ENCODE measurements at regions not wholly inside any gene's neighbourhood (a gene's known extent, or its start where the extent isn't known, plus 50 kb on each side); places are given as distances from the start of the nearest gene placed in this dataset.
"Not testable (repeated sequence)": the region's sequence is repeated elsewhere in the genome, so short reads cannot be mapped to it uniquely, and the experiment has no call there.

DNA sequence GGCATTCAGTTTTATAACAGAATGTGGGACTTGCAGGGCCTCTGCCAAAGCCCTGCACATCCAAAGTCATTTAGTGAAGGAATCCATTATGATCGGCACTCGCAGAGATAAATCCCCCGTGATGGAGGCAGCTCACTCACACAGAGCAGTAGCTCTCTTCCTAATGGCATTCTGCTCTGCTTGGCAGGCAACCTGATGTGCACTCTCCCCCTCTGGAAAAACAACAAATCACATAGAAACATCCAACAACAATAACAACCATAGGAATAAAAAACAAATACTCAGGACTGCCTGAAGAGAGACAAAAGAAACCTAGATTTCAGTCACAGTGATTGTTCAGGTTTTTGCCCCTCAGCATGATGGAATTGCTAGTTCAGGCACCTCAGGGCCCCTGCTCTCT, 59.7 kb downstream of the NAA11 start:
- no peak for DNase-seq

GRCh38 chr4:79259242-79259641, 66.6 kb downstream of the NAA11 start:
- DNase-seq = no peak

DNA sequence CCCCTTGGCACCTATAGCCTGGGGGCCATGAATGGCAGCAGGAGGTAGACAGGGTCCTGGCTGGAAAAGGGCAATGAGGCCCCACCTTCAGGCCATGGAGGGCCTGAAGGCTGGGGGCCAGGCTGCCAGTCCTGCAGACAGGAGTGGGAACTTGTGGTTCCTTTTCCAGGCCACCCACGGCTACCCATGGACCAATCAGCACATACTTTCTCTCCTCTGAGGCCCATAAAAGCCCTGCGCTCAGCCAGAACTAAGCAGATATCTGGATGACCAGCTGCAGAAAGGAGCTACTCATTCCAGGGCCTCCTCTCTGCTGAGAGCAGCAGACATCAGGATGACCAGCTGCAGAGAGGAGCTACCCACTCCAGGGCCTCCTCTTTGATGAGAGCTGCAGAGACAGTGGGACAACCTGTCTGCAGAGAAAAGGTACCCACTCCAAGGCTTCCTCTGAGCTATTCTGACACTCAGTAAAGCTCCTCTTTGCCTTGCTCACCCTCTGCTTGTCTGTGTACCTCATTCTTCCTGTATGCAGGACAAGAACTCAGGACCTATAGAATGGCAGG, 67.2 kb downstream of the NAA11 start:
- no peak for DNase-seq

- no peak for DNase-seq
Measured at GRCh38 chr4:79257953-79258613, 67.8 kb downstream of the NAA11 start.

DNA sequence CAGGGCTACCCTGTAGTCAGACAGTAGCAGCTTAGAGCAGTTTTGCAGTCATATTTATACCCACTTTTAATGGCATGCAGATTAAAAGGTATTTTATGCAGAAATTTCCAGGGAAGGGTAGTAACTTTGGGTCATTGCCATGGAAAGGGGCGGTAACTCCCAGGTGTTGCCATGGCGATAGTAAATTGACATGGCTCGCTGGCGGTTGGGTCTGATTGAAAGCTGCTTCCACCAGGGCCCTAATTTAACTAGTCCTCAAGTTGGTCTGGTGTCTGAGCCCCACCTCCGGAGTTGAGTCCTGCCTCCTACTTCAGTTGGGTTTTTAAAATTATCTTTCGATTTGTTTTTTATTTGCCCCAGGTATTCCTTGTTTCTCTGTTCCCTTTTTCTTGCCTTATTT, 70.1 kb downstream of the NAA11 start:
- no peak for DNase-seq

DNA sequence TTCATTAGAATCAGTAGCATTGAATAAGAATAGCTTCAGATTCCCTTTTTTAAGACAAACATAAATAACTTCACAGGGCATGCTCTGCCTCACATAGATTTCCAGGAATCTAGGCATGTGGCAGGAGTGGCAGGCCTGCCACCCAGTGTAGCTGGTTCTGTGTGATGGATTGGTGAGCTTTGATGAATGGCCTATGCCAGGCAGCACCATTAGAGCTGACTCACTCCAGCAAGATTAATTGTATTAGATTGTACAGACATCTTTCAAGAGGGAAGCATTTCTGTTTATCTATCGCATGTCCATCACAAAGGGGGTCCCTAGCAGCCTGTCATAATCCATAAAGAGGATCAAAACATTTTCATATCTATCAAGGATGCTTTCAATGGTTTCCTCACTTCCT, 71.9 kb downstream of the NAA11 start:
- no peak for DNase-seq

GRCh38 chr4:79253168-79253567, 72.7 kb downstream of the NAA11 start:
- no peak for DNase-seq

GRCh38 chr4:79250887-79251286, 75.0 kb downstream of the NAA11 start:
- DNase-seq = no peak

- DNase-seq = no peak
Measured at GRCh38 chr4:79249881-79250503, 75.9 kb downstream of the NAA11 start.

GRCh38 chr4:79248610-79249009, 77.3 kb downstream of the NAA11 start:
- DNase-seq = no peak

- DNase-seq = no peak
Measured at GRCh38 chr4:79247695-79248394, 78.0 kb downstream of the NAA11 start.

- DNase-seq = not testable (repeated sequence)
Measured at GRCh38 chr4:79245200-79245940, 80.5 kb downstream of the NAA11 start.

- no peak for DNase-seq
Measured at GRCh38 chr4:79241846-79242245, 84.0 kb downstream of the NAA11 start.

DNA sequence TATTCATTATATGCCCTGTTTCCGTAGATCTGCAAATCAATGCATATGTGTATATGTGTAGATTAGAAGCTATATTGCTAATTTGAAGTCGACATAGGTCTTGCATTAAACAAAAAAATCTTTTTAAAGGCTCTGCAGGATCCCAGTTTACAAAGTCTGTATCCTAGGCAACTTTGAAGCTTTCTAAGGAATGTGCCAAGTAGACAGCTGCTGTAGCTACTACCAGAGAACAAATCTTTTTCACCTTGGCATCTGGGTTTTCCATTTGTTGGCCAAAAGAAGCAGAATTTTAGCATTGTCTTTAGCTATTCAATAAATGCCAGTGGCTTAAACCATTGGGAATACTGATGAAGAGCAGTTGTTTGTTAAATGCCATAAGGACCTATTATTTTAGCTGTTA, 88.0 kb downstream of the NAA11 start:
- DNase-seq = no peak

DNA sequence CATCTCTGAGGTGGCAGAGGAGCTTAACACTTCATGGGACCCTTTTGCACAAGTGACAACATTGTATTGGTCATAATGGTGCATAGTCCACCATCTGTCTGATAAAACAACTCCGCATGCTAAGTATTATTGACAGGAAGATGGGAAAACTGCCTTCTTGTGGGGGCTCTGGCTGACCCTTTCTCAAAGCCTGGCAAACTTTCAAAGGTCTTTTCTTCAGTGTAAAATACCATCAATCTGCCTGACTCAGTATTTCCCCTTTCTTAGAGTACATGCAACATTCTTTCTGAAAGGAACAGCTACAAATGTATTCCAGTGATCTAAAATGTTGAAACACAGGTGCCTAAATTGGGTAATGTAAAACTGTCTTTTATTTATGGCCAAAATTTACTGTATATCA, 89.1 kb downstream of the NAA11 start:
- no peak for DNase-seq

DNA sequence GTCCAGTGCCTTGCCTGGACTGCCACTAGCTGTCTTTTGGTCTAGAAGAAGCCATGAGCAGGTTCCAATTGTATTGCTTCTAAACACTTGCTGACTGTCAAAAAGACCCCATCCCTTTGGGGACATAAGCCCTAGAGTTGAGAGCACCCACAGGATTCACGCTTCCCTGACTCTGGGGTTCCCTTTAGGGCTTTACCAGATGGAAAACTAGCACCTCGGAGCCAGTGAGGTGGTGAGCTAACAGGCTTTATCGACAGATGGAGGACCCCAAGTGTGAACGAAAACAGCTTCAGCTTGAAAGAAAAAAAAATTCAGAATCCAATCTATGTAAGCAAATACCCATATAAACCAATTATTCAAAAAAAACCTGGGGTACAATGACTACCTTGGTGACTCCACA, 90.8 kb downstream of the NAA11 start:
- DNase-seq = no peak

DNA sequence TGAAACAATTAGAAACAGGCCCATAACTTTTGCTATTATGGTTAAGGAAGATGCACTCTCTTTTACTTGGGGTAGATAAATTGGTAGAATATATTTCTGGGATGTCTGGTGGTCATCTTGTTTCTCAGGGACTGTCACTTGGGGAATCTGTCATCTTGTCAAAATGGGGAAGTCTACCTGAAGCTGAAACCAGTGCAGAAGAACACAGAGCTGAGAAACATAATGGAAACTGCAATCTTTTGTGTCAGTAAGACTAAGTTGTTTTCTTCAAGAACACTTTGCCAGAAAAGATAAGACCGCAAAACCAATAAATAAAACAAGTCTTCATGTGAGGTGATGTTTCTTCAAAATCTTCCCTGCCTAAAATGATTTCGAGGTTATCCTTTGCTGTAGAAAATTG, 92.0 kb downstream of the NAA11 start:
- no peak for DNase-seq

DNA sequence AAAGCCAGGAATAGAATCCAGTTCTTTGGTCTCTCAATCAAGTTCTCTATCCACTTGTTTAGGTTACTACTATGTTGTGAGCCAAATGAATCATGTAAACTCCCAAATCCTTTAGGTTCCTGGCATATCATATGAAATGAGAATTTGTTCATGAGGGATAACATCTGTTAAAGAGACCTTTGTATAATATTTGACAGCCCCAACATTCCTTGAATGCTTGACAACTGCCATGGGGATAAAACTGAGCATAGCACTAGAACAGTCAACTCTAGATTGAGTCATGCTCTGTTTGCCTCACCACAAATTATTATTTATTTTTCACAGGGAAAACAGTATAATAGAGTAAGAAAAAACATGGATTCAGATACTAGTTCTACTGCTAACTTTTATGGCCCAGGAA, 93.3 kb downstream of the NAA11 start:
- DNase-seq = no peak

- no peak for DNase-seq
Measured at GRCh38 chr4:79227860-79228259, 98.0 kb downstream of the NAA11 start.

- DNase-seq = no peak
Measured at GRCh38 chr4:79225360-79225759, 100.5 kb downstream of the NAA11 start.

GRCh38 chr4:79224777-79225104, 101.1 kb downstream of the NAA11 start:
- no peak for DNase-seq

- DNase-seq = no peak
Measured at GRCh38 chr4:79223993-79224776, 101.7 kb downstream of the NAA11 start.

GRCh38 chr4:79217025-79217424, 108.8 kb downstream of the NAA11 start:
- no peak for DNase-seq

Data from RPMI8226 (cell line).